HepG2 (cell line): ENCODE measurements at regions not wholly inside any gene's neighbourhood (a gene's known extent, or its start where the extent isn't known, plus 50 kb on each side); places are given as distances from the start of the nearest gene placed in this dataset.

Experiments
- ATAC-seq: fragments of 200-7000 bp; cut with Tn5 transposase; 3 replicates; pipeline ENCODE4 v1.9.1; 2020; ENCODE audit warnings: mild to moderate bottlenecking, moderate library complexity
- BruUV-seq: library from RNA; stranded (reverse); fragments of 400-500 nt; replicated peaks from 2 replicates; lab custom pipeline; 2021; lab: Mats Ljungman, UMichigan
- CTCF ChIA-PET: fragments of 300-600 bp; formaldehyde crosslinking; extraction: SDS; loops from one replicate; lab custom pipeline; 2021; ENCODE audit warnings: low total read pairs, inconsistent platforms, low intra/inter-chr PET ratio; lab: Yijun Ruan, JAX
- POLR2A ChIA-PET: fragments of 350-600 bp; sonication (Branson Sonifier 250); formaldehyde crosslinking; loops from one replicate; lab custom pipeline; 2020; ENCODE audit warnings: antibody characterized with exemption, inconsistent platforms; lab: Yijun Ruan, JAX
- DNase-seq: peaks from one replicate; pipeline ENCODE4 v3.0.0-alpha.2; 2015; ENCODE audit warnings: low spot score
- FAIRE-seq: peaks from 3 replicates; lab custom pipeline; 2011; peaks lifted over from hg19 to GRCh38; lab: Jason Lieb, UNC
- H2AFZ ChIP-seq: one replicate; pipeline ENCODE4 v1.6.1; 2011; ENCODE audit warnings: low read length, inconsistent platforms
- H3K27ac ChIP-seq: fragments of 300-600 bp; 3 replicates; pipeline ENCODE4 v1.8.0; 2011; ENCODE audit warnings: mixed run types, mild to moderate bottlenecking, mixed read lengths, low read length, inconsistent platforms; ENCODE audit not compliant: insufficient read depth; ENCODE audit errors: extremely low read length
- H3K27me3 ChIP-seq, 2 experiments: fragments of 200-600 bp in 1 of 2; 2 replicates in 1 of 2; 3 replicates in 1 of 2; pipeline versions ENCODE4 v1.6.0 to v1.8.0; 2011; ENCODE audit warnings: low read length in 2 of 2, mild to moderate bottlenecking in 2 of 2, moderate library complexity in 2 of 2, inconsistent platforms in 1 of 2; ENCODE audit not compliant: insufficient read depth in 2 of 2, control insufficient read depth in 1 of 2
- H3K36me3 ChIP-seq, 2 experiments: fragments of 200-600 bp in 1 of 2; replicated peaks in 1 of 2; 2 replicates in 1 of 2; 3 replicates in 1 of 2; pipeline versions ENCODE4 v1.5.1 to v1.8.0; 2011; ENCODE audit warnings: low read length in 2 of 2, inconsistent platforms in 1 of 2; ENCODE audit not compliant: insufficient read depth in 2 of 2, control insufficient read depth in 1 of 2
- H3K4me1 ChIP-seq: 2 replicates; pipeline ENCODE4 v1.5.1; 2012; ENCODE audit warnings: low read length, inconsistent platforms; ENCODE audit not compliant: insufficient read depth
- H3K4me2 ChIP-seq: 2 replicates; pipeline ENCODE4 v1.6.0; 2011; ENCODE audit warnings: low read depth, low read length, inconsistent platforms
- H3K4me3 ChIP-seq, 3 experiments: fragments of 200-600 bp in 1 of 3; sonication (generic), shearing (Covaris generic) in 1 of 3; replicated peaks in 1 of 3; 2 replicates each; pipeline ENCODE4 v1.5.1; 2011 to 2016; ENCODE audit warnings: low read length in 3 of 3, inconsistent platforms in 2 of 3, low read depth in 2 of 3, mild to moderate bottlenecking in 2 of 3, control low read depth in 1 of 3, mixed read lengths in 1 of 3; ENCODE audit not compliant: insufficient read depth in 1 of 3
- H3K79me2 ChIP-seq: one replicate; pipeline ENCODE4 v1.6.1; 2011; ENCODE audit warnings: low read length, inconsistent platforms; ENCODE audit not compliant: insufficient read depth
- H3K9ac ChIP-seq: 2 replicates; pipeline ENCODE4 v1.6.0; 2011; ENCODE audit warnings: mild to moderate bottlenecking, low read depth, low read length, inconsistent platforms; ENCODE audit not compliant: insufficient read depth
- H3K9me3 ChIP-seq: 2 replicates; pipeline ENCODE4 v1.5.1; 2012; ENCODE audit warnings: mild to moderate bottlenecking, low read length
- H4K20me1 ChIP-seq: 2 replicates; pipeline ENCODE4 v1.6.0; 2011; ENCODE audit warnings: inconsistent platforms, mild to moderate bottlenecking, low read length, moderate library complexity; ENCODE audit not compliant: insufficient read depth
- HNRNPK ChIP-seq: fragments of 200-400 bp; formaldehyde crosslinking; IDR thresholded peaks from 2 replicates; pipeline ENCODE4 v1.6.1; 2018; ENCODE audit warnings: low read length, low read depth, moderate library complexity, mild to moderate bottlenecking; ENCODE audit not compliant: poor library complexity, severe bottlenecking
- PCBP1 ChIP-seq: fragments of 200-400 bp; formaldehyde crosslinking; IDR thresholded peaks from 2 replicates; pipeline ENCODE4 v1.6.1; 2017; ENCODE audit warnings: mild to moderate bottlenecking, low read depth, low read length, borderline replicate concordance
- ZFAT ChIP-seq: sonication (generic); formaldehyde crosslinking; conservative IDR thresholded peaks from 2 replicates; pipeline ENCODE4 v1.8.1; 2023; ENCODE audit warnings: missing genetic modification reagents, inconsistent platforms
- ZNF761 ChIP-seq: sonication (generic); formaldehyde crosslinking; conservative IDR thresholded peaks from 2 replicates; pipeline ENCODE4 v1.4.0; 2020; ENCODE audit warnings: mild to moderate bottlenecking, missing genetic modification reagents
- ZNF841 ChIP-seq: sonication (generic); formaldehyde crosslinking; IDR thresholded peaks from 2 replicates; pipeline ENCODE4 v1.8.1; 2023; ENCODE audit warnings: missing genetic modification reagents, borderline replicate concordance
- WGBS: methylation state at CpG from one replicate; pipeline ENCODE4 v1.1.6; 2017; ENCODE audit warnings: low lambda C conversion rate; 5-methylcytosine and 5-hydroxymethylcytosine counted together
- in situ Hi-C: cut with HindIII; loops from 2 replicates; pipeline ENCODE4 v1.10.0; 2017; ENCODE audit warnings: low pct_unique_long_range_greater_than_20kb; ENCODE audit not compliant: extremely low pct_ligation_motif_present
- intact Hi-C: fragments of 100-400 bp; cut with micrococcal nuclease; formaldehyde crosslinking; loops from one replicate; pipeline ENCODE4 v1.10.0; 2022; ENCODE audit not compliant: unreplicated experiment

GRCh38 chr12:93201990-93202389 lies 175.7 kb upstream of the NUDT4 start:
- POLR2A ChIA-PET: no interaction called here
- WGBS: 67% methylated on average over 6 of the region's 6 CpGs
- Histone ChIP-seq H3K79me2 (no peaks in the 10 kb centered on the region), H3K4me2 (no peak overlapping the region), H3K27me3 (peaks cover 0 to 1% of the 10 kb centered on the region in 2 experiments; a peak in 2 of 5 replicates), H3K27ac (no peak overlapping the region), H3K4me1 (peaks cover 25% of the 10 kb centered on the region), H3K36me3 (no peaks in the 10 kb centered on the region), H4K20me1 (no peaks in the 10 kb centered on the region), H3K4me3 (no peak overlapping the region), H2AFZ (no peak overlapping the region), H3K9me3 (no peaks in the 10 kb centered on the region), H3K9ac (no peak overlapping the region)
- DNase-seq (no peak), FAIRE-seq (no peak), ATAC-seq (no peak)
- intact Hi-C loops: no loop called here
- CTCF ChIA-PET: no interaction called here
- in situ Hi-C loops: no loop called here
- no TSS peak for BruUV-seq
- TF ChIP-seq ZNF761: no peak

- H3K79me2 ChIP-seq: no peaks in the 10 kb centered on the region
- no peaks in the 10 kb centered on the region for H4K20me1 ChIP-seq
- no peaks in the 10 kb centered on the region for H3K36me3 ChIP-seq
- 94% methylated on average over 2 of the region's 2 CpGs for whole genome bisulfite sequencing
- peaks cover 18% of the 10 kb centered on the region for H3K4me1 ChIP-seq
- H3K27me3 ChIP-seq: peaks cover 0 to 1% of the 10 kb centered on the region in 2 experiments; a peak in 2 of 5 replicates
- H3K27ac ChIP-seq: no peak overlapping the region
- in situ Hi-C loops (no loop called here), intact Hi-C loops (no loop called here)
- H3K9ac ChIP-seq: no peak overlapping the region
- ChIA-PET POLR2A (interaction anchor here (0.5 kb wide), 1 partner anchor 17 kb away, joined by 3 read pairs; no protein-coding TSS in a partner anchor), CTCF (no interaction called here)
- H3K4me3 ChIP-seq: no peak overlapping the region
- ATAC-seq (no peak), DNase-seq (no peak), FAIRE-seq (no peak)
- no peaks in the 10 kb centered on the region for H3K9me3 ChIP-seq
- H2AFZ ChIP-seq: no peak overlapping the region
- TF ChIP-seq ZNF841 (CRISPR knock-in tag): no peak
- TF ChIP-seq PCBP1: 0 out of 2 replicates have a peak, but pooled peaks have one; percentile 37
- TF ChIP-seq ZFAT (CRISPR knock-in tag): no peak
- TF ChIP-seq HNRNPK: peak; percentile 63
- H3K4me2 ChIP-seq: no peak overlapping the region
- BruUV-seq: no TSS peak
Observed at GRCh38 chr12:93202688-93203087, 175.0 kb upstream of the NUDT4 start.
